Mammary epithelial cell (primary cell): ENCODE measurements at regions not wholly inside any gene's neighbourhood (a gene's known extent, or its start where the extent isn't known, plus 50 kb on each side); places are given as distances from the start of the nearest gene placed in this dataset.

Experiments
- CTCF ChIP-seq, 2 donors: IDR thresholded peaks in 1 of 2; conservative IDR thresholded peaks in 1 of 2; 2 replicates each; pipeline ENCODE4 v1.5.1; 2011 to 2012; ENCODE audit warnings: inconsistent platforms in 2 of 2, low read length in 2 of 2, mild to moderate bottlenecking in 2 of 2, control low read depth in 1 of 2, low read depth in 1 of 2; ENCODE audit not compliant: insufficient read depth in 1 of 2; ENCODE audit errors: extremely low read depth in 1 of 2
- EZH2 ChIP-seq: IDR thresholded peaks from 2 replicates; pipeline ENCODE4 v1.6.1; 2012; ENCODE audit warnings: low read length, inconsistent platforms, borderline replicate concordance

DNA sequence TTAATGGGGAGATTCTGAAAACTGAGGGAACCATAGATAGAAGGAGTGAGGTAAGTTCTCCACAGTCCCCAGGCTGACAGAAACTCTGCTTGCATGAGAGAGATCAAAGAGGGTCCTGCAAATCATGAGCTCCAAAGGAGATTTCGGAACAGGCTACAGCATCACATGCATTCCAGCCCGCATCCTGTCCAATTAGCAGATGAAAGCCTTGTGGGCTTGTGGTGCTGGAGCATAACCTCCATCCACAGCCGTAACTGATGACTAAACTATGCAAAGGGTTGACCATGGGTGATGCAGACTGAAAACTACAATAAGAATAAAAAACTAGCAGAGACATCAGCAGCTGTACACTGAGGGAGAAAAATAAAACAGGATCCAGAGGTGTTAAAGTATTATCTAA lies 654.5 kb downstream of the TLL1 start:
- TF ChIP-seq CTCF (conservative IDR thresholded peaks at IDR 0.05 in 1 of 2, IDR thresholded peaks at IDR 0.05 in 1 of 2; ENCODE audit: extremely low read depth in 1 of 2, insufficient read depth in 1 of 2, low read depth in 1 of 2, low read length in 2 of 2), result no peak
- no peak for TF ChIP-seq EZH2
